ENCODE measurements at regions not wholly inside any gene's neighbourhood (a gene's known extent, or its start where the extent isn't known, plus 50 kb on each side); places are given as distances from the start of the nearest gene placed in this dataset.
"Not testable (repeated sequence)": the region's sequence is repeated elsewhere in the genome, so short reads cannot be mapped to it uniquely, and the experiment has no call there.

GRCh38 chr7:65633587-65634404 is 239.1 kb upstream of the VKORC1L1 start:
- not testable (repeated sequence) for TF ChIP-seq CTCF (IDR thresholded peaks at IDR 0.05; ENCODE audit: insufficient read depth, low read length, poor library complexity, severe bottlenecking); EZH2phosphoT487 (conservative IDR thresholded peaks at IDR 0.05; ENCODE audit: low read length)
